ENCODE measurements at regions not wholly inside any gene's neighbourhood (a gene's known extent, or its start where the extent isn't known, plus 50 kb on each side); places are given as distances from the start of the nearest gene placed in this dataset.
A peak's percentile ranks its signal among the peaks of the same experiment; 100 is the strongest.
"Not testable (repeated sequence)": the region's sequence is repeated elsewhere in the genome, so short reads cannot be mapped to it uniquely, and the experiment has no call there.

DNA sequence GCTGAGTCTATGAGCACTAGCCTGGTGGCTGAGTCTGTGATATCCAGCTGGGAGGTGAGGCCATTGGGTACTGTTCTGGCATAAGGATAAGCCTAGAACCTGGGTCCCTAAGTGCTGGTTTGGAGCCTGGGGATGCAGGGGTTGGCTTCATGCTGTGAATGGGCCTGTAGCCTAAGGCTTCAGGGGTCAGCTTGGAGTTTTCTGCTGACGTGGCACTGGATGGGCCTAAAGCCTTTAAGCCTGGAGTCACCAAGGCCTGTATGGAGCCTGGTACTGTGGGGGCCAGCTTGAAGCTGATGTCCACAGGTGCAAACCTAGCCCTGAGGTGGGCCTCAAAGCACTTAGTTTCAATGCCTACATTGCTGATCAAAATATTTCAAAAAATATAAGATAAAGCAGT, 979.6 kb upstream of the POU3F4 start:
- no peak for DNase-seq

GRCh38 chrX:82534086-82534597, 973.9 kb upstream of the POU3F4 start:
- DNase-seq, result no peak

- DNase-seq, result not testable (repeated sequence)
Observed at GRCh38 chrX:82537205-82537604, 970.9 kb upstream of the POU3F4 start.

DNA sequence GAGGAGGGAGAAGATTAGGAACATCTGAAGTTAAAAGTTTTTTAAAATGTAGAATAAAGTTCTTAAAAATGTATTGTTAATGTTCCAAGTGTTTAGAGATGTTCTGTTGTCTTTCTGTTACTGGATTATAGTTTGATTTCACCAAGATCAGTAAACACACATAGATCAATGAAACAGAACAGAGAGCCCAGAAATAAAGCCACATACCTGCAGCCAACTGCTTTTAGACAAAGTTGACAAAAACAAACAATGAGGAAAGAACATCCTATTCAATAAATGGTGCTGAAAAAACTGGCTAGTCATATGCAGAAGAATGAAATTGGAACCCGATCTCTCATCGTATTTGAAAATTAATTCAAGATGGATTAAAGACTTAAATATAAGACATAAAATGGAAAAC, 966.3 kb upstream of the POU3F4 start:
- DNase-seq, result no peak

GRCh38 chrX:82552201-82552600, 955.9 kb upstream of the POU3F4 start:
- not testable (repeated sequence) for DNase-seq

DNA sequence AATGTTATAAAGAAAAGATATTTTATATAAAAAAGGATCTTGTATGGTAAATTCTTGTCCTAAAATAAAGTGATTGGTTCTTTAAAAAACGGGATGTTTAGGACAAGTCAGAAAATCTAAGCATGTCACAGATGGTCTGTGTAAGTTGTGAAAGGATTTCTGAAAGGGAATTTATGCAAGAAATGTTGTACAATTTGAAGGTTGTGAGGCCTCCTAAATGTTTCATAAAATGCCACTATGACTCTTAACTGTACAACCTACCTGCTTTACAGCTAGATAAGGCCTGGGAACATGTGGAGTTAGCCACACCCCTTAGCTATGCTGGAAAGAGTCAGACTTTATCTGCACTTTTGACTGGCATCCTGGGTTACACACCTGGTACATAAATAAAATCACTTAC, 951.5 kb upstream of the POU3F4 start:
- no peak for DNase-seq

DNA sequence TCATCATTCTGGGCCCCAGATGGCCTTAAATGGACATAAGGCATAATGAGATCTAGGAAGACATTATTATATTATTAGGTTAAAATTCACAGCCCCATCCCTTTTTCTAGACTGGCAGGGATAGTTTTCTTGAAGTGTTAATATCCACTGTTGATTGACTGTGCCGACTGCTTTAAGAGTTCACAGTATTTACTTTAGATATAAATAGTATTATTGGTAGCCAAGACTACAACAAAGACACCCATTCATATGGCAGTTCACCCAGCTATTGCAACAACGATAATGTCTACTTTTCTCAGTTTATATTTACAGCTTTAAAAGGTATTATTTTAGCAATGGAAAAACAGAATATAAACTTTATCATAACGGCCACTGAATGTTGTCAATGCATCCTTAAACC, 922.2 kb upstream of the POU3F4 start:
- no peak for DNase-seq

DNA sequence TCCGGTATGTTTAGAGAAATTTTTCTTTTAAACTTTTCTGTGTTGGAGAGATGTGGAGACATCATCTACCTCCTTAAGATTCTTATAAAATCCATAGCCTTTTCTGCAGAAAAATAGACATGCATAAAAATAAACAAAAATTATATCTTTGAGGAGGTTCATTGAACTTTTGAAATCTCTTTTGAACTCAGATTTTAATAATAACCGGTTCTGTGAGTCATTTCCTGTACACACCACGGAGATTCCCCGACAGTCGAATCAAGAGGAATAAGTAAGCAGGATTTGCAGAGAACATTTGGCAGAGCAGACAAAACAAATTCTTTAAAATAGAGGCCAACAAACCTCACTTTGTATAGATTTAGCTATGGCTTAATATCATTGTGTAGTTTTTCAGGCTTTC, 918.7 kb upstream of the POU3F4 start:
- DNase-seq, result no peak

DNA sequence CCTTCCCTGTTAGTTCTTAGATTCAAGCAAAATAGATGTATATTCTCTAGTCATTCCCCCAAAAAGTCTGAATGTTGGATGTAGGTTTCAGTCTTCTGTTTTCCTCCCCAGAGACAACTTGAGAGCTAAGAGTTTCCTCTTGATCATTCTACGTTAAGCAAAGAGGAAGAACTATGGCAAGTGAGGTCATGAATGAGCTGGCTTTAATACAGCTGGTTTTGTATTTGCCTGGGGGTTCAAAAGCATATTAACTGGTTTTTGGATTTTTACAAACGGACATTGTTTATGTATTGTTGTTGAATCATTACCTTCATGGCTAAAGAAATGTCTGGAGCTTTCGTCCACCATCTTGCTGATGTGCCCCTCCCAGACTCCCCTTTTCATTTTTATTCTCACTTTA, 916.7 kb upstream of the POU3F4 start:
- no peak for DNase-seq

GRCh38 chrX:82626978-82627377, 881.1 kb upstream of the POU3F4 start:
- DNase-seq, result no peak

GRCh38 chrX:82627568-82627967, 880.5 kb upstream of the POU3F4 start:
- DNase-seq, result no peak

DNA sequence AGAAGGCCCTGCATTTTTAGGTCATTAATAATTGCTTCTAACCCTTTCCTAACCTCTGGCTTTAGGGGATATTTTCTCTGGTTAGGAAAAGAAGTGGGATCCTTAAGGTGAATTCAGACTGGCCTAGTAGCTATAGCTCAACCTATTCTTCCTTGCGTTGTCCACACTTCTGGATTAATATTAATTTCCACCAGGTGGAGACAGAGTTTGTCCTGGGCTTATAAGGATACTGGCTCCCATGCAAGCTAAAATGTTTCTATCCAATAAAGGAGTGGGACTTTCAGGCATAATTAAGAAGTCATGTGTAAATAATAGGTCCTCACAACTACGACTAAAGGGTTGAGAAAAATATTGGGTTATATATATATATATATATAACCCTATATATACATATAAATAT, 860.0 kb upstream of the POU3F4 start:
- DNase-seq, result no peak

- no peak for DNase-seq
Observed at GRCh38 chrX:82649645-82650044, 858.4 kb upstream of the POU3F4 start.

- no peak for DNase-seq
Observed at GRCh38 chrX:82658492-82658891, 849.6 kb upstream of the POU3F4 start.

DNA sequence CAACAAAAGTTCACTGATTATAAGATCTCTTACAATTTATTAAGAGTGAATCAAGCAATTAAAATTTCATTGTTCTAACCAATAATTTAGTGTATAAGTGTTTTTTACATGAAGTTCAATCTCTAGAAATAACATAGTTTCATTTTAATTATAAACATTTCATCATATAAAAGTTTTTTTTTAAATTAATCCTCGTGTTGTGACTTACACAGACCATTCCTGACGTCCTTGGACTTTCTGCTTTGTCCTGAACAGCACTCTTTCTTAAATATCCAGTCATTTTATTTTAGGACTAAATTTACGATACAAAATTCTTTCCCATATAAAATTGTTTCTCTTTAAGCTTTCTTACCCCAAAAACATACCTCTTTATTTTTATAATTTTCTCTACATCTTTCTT, 841.7 kb upstream of the POU3F4 start:
- no peak for DNase-seq

DNA sequence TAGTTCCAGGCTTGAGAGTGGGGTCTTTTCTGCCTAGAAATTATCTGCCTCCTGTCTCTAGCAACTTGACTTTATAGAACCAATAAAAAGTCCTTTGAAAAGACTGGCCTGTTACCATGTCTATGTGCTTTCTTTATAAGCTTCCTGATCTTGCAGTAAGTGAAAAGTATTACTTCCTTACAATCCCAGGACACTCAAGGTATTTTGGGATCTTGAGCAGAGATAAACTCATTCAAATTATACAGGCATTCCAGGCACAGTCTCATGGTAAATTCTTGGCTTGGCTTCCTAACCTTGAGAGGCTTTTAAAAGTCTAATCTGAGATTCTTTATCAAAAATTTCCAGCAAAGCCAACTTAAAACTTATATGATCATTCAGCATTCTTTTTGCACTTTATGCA, 833.0 kb upstream of the POU3F4 start:
- no peak for DNase-seq

GRCh38 chrX:82676386-82676785, 831.7 kb upstream of the POU3F4 start:
- DNase-seq, result peak; percentile 32

GRCh38 chrX:82677286-82677685, 830.8 kb upstream of the POU3F4 start:
- DNase-seq, result no peak

DNA sequence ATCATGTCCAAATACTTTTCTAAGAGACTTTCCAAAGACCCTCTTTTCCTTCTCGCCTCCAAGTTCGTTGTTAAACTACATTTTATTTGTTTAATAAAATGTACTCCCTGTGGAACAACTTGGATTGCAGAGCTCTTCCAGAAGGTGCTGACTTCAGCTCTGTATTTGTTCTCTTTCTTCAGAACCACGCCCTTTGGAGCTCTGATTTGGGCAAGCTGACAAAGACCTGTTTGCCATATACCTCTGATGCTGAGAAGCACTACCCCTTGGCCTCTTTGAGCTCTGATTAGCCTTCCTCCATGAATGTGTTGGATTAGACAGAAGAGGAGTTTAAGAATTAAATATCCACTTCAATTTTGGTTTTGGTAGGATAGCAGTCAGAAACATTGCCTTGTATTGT, 815.1 kb upstream of the POU3F4 start:
- no peak for DNase-seq

GRCh38 chrX:82695066-82695465, 813.0 kb upstream of the POU3F4 start:
- no peak for DNase-seq

- no peak for DNase-seq
Observed at GRCh38 chrX:82703551-82703950, 804.5 kb upstream of the POU3F4 start.

- DNase-seq, result no peak
Observed at GRCh38 chrX:82711457-82711856, 796.6 kb upstream of the POU3F4 start.

DNA sequence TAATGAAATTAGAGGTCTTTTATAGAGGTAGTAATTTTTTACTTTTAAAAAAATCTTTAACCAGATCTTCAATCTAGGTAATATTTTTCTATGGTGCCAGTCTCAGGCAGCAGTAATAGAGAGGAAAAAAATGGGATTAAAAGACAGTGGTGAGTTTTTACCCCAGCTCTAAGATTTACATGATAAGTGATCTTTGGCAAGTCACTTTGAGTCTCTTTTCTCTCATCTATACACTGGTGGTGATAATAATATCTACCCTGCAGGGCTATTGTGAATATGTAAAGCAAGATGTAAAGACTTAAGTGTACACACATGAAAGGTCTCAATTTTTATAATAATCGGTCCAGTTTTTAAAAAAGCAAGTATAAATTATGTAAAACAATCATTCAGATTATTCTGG, 786.2 kb upstream of the POU3F4 start:
- no peak for DNase-seq

GRCh38 chrX:82723806-82724205, 784.3 kb upstream of the POU3F4 start:
- no peak for DNase-seq

GRCh38 chrX:82727436-82727835, 780.7 kb upstream of the POU3F4 start:
- DNase-seq, result not testable (repeated sequence)

GRCh38 chrX:82732861-82733260, 775.2 kb upstream of the POU3F4 start:
- DNase-seq, result no peak

Measured in hematopoietic multipotent progenitor cell treated with erythropoietin and hydrocortisone succinate and interleukin-3 and kit ligand, for 4 days (in vitro differentiated cells).